IMR-90 (cell line): ENCODE measurements at regions not wholly inside any gene's neighbourhood (a gene's known extent, or its start where the extent isn't known, plus 50 kb on each side); places are given as distances from the start of the nearest gene placed in this dataset.

ENCODE experiments used
- ATAC-seq: fragments of 200-7000 bp; cut with Tn5 transposase; 2 replicates; pipeline ENCODE4 v1.9.1; 2020; ENCODE audit warnings: low read depth, mild to moderate bottlenecking, moderate library complexity
- BruUV-seq: library from RNA; stranded (reverse); fragments of 400-500 nt; replicated peaks from 2 replicates; lab custom pipeline; 2021; lab: Mats Ljungman, UMichigan
- CTCF ChIA-PET: fragments of 300-600 bp; formaldehyde crosslinking; extraction: SDS; loops from one replicate; lab custom pipeline; 2021; ENCODE audit warnings: antibody characterized with exemption; lab: Yijun Ruan, JAX
- POLR2A ChIA-PET: fragments of 300-600 bp; sonication (Branson Sonifier 250); formaldehyde crosslinking; loops from one replicate; lab custom pipeline; 2022; ENCODE audit warnings: antibody characterized with exemption; ENCODE audit not compliant: unreplicated experiment; lab: Charles Lee
- DNase-seq: peaks from one replicate; pipeline ENCODE4 v3.0.0; 2013
- H2AFZ ChIP-seq: replicated peaks from 2 replicates; pipeline ENCODE3; 2013; ENCODE audit warnings: low read length, mild to moderate bottlenecking; ENCODE audit not compliant: poor library complexity
- H2AK5ac ChIP-seq: 2 replicates; pipeline ENCODE4 v1.6.1; 2013; ENCODE audit warnings: low read depth, low read length, inconsistent platforms
- H2AK9ac ChIP-seq: replicated peaks from 2 replicates; pipeline ENCODE3; 2013; ENCODE audit warnings: mild to moderate bottlenecking, low read depth, low read length, moderate library complexity; ENCODE audit not compliant: poor library complexity
- H2BK120ac ChIP-seq: 2 replicates; pipeline ENCODE4 v1.6.1; 2013; ENCODE audit warnings: low read depth, low read length, inconsistent platforms
- H2BK15ac ChIP-seq: 3 replicates; pipeline ENCODE4 v1.6.1; 2013; ENCODE audit warnings: low read depth, low read length, inconsistent platforms
- H2BK20ac ChIP-seq: 2 replicates; pipeline ENCODE4 v1.6.1; 2013; ENCODE audit warnings: low read depth, mild to moderate bottlenecking, inconsistent platforms, low read length, moderate library complexity
- H2BK5ac ChIP-seq: 2 replicates; pipeline ENCODE4 v1.6.1; 2013; ENCODE audit warnings: mild to moderate bottlenecking, low read depth, low read length, inconsistent platforms; ENCODE audit not compliant: poor library complexity, severe bottlenecking
- H3K14ac ChIP-seq: replicated peaks from 2 replicates; pipeline ENCODE4 v1.6.1; 2013; ENCODE audit warnings: low read depth, low read length, inconsistent platforms
- H3K18ac ChIP-seq: 2 replicates; pipeline ENCODE4 v1.6.1; 2013; ENCODE audit warnings: low read depth, low read length, control low read depth
- H3K23ac ChIP-seq: 2 replicates; pipeline ENCODE4 v1.6.1; 2013; ENCODE audit warnings: low read depth, low read length, inconsistent platforms
- H3K27ac ChIP-seq: 2 replicates; pipeline ENCODE4 v1.5.1; 2013; ENCODE audit warnings: mild to moderate bottlenecking, control low read depth, low read length; ENCODE audit not compliant: insufficient read depth
- H3K27me3 ChIP-seq: 2 replicates; pipeline ENCODE4 v1.6.1; 2013; ENCODE audit warnings: low read length; ENCODE audit not compliant: control insufficient read depth, insufficient read depth
- H3K36me3 ChIP-seq: 2 replicates; pipeline ENCODE4 v1.6.1; 2013; ENCODE audit warnings: low read length, mixed read lengths; ENCODE audit not compliant: control insufficient read depth, insufficient read depth
- H3K4ac ChIP-seq: 2 replicates; pipeline ENCODE4 v1.6.1; 2013; ENCODE audit warnings: low read depth, low read length, inconsistent platforms
- H3K4me1 ChIP-seq: 2 replicates; pipeline ENCODE4 v1.6.1; 2013; ENCODE audit warnings: low read length, mixed read lengths; ENCODE audit not compliant: control insufficient read depth, insufficient read depth
- H3K4me2 ChIP-seq: 2 replicates; pipeline ENCODE4 v1.6.1; 2013; ENCODE audit warnings: low read depth, mild to moderate bottlenecking, control low read depth, low read length, moderate library complexity
- H3K4me3 ChIP-seq: 2 replicates; pipeline ENCODE4 v1.5.1; 2013; ENCODE audit warnings: low read depth, mild to moderate bottlenecking, control low read depth, low read length, moderate library complexity; ENCODE audit not compliant: insufficient read depth
- H3K56ac ChIP-seq: 2 replicates; pipeline ENCODE4 v1.6.1; 2013; ENCODE audit warnings: low read length, inconsistent platforms; ENCODE audit not compliant: insufficient read depth; ENCODE audit errors: extremely low read depth
- H3K79me1 ChIP-seq, 2 experiments: 2 replicates each; pipeline ENCODE4 v1.6.1; 2013; ENCODE audit warnings: low read length in 2 of 2, inconsistent platforms in 1 of 2, low read depth in 1 of 2
- H3K9ac ChIP-seq: 2 replicates; pipeline ENCODE4 v1.6.1; 2013; ENCODE audit warnings: low read depth, low read length, control low read depth
- H3K9me1 ChIP-seq: 2 replicates; pipeline ENCODE4 v1.6.1; 2013; ENCODE audit warnings: low read length, inconsistent platforms; ENCODE audit not compliant: insufficient read depth
- H3K9me3 ChIP-seq: 2 replicates; pipeline ENCODE4 v1.6.1; 2013; ENCODE audit warnings: low read length; ENCODE audit not compliant: control insufficient read depth, insufficient read depth
- H4K20me1 ChIP-seq: 2 replicates; pipeline ENCODE4 v1.6.1; 2013; ENCODE audit warnings: low read length, inconsistent platforms; ENCODE audit not compliant: insufficient read depth
- H4K5ac ChIP-seq: 2 replicates; pipeline ENCODE4 v1.6.1; 2013; ENCODE audit warnings: mild to moderate bottlenecking, low read depth, low read length, control low read depth
- H4K8ac ChIP-seq, 2 experiments: 2 replicates each; pipeline ENCODE4 v1.6.1; 2013; ENCODE audit warnings: low read depth in 2 of 2, low read length in 2 of 2, control low read depth in 1 of 2, inconsistent platforms in 1 of 2
- H4K91ac ChIP-seq: 2 replicates; pipeline ENCODE4 v1.6.1; 2013; ENCODE audit warnings: low read depth, low read length, inconsistent platforms; ENCODE audit not compliant: insufficient read depth
- CEBPB ChIP-seq: IDR thresholded peaks from 2 replicates; pipeline ENCODE4 v1.6.1; 2012; ENCODE audit warnings: low read depth, low read length, improper control_type of control experiment
- MAFK ChIP-seq: IDR thresholded peaks from 2 replicates; pipeline ENCODE4 v1.6.1; 2012; ENCODE audit warnings: low read depth, low read length, improper control_type of control experiment
- RAD21 ChIP-seq: IDR thresholded peaks from 2 replicates; pipeline ENCODE4 v1.6.1; 2012; ENCODE audit warnings: low read length, improper control_type of control experiment
- WGBS, 2 experiments: methylation state at CpG; one replicate each; pipeline versions ENCODE4 v1.1.5 to v1.1.7; 2013; ENCODE audit warnings: missing lambda C conversion rate in 2 of 2; ENCODE audit not compliant: insufficient read length in 1 of 2; ENCODE audit errors: extremely low coverage in 2 of 2; 5-methylcytosine and 5-hydroxymethylcytosine counted together
- dilution Hi-C: fragments of 300-500 bp; cut with HindIII; formaldehyde crosslinking; loops from one replicate; pipeline ENCODE4 v1.14.3; 2018; ENCODE audit warnings: low sequenced_read_pairs; ENCODE audit not compliant: unreplicated experiment
- in situ Hi-C: fragments of 300-500 bp; cut with MboI; formaldehyde crosslinking; loops from 3 replicates; pipeline ENCODE4 v1.14.3; 2019; ENCODE audit warnings: low sequenced_read_pairs, inconsistent platforms, mixed read lengths
- intact Hi-C: fragments of 100-400 bp; cut with micrococcal nuclease; formaldehyde crosslinking; loops from 2 replicates; pipeline ENCODE4 v1.10.0; 2022

DNA sequence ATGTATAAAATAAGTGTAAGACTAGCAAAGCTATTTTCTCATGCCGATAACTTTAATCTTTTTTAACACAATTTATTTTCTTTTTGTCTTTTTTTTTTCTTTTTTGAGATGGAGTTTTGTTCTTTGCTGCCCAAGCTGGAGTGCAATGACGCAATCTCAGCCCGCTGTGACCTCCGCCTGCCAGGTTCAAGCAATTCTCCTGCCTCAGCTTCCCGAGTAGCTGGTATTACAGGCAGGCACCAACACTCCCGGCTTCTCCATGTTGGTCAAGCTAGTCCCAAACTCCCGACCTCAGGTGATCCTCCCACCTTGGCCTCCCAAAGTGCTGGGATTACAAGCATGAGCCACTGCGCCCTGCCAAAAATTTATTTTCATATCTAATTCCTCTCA is 164.2 kb upstream of the SLIT2 start:
- H3K9me1 ChIP-seq: no peaks in the 10 kb centered on the region
- no peak overlapping the region for H3K4me2 ChIP-seq
- no peak overlapping the region for H3K14ac ChIP-seq
- H3K4me3 ChIP-seq: no peak overlapping the region
- H3K27ac ChIP-seq: no peak overlapping the region
- H2AK9ac ChIP-seq: no peak overlapping the region
- DNase-seq (no peak), ATAC-seq (no peak)
- no peak overlapping the region for H3K18ac ChIP-seq
- POLR2A ChIA-PET: no interaction called here
- H3K4ac ChIP-seq: no peak overlapping the region
- dilution Hi-C loops: no loop called here
- H3K9me3 ChIP-seq: no peaks in the 10 kb centered on the region
- no peaks in the 10 kb centered on the region for H3K4me1 ChIP-seq
- 100% methylated on average over 2 of the region's 8 CpGs; no CpG with 5 or more reads in 1 of the 2 experiments for WGBS, 2 experiments
- H2BK15ac ChIP-seq: no peak overlapping the region
- H3K36me3 ChIP-seq: no peaks in the 10 kb centered on the region
- no peak overlapping the region for H2BK120ac ChIP-seq
- H4K5ac ChIP-seq: no peak overlapping the region
- H3K79me1 ChIP-seq: no peaks in the 10 kb centered on the region
- no peak overlapping the region for H4K8ac ChIP-seq
- H3K56ac ChIP-seq: no peak overlapping the region
- TF ChIP-seq MAFK (no peak), RAD21 (no peak), CEBPB (0 out of 2 replicates have a peak, but pooled peaks have one; percentile 30)
- no peak overlapping the region for H2AFZ ChIP-seq
- in situ Hi-C loops: no loop called here
- H2BK20ac ChIP-seq: no peak overlapping the region
- no peaks in the 10 kb centered on the region for H4K20me1 ChIP-seq
- no peaks in the 10 kb centered on the region for H3K27me3 ChIP-seq
- no peak overlapping the region for H2AK5ac ChIP-seq
- H2BK5ac ChIP-seq: no peak overlapping the region
- H4K91ac ChIP-seq: no peak overlapping the region
- H3K23ac ChIP-seq: no peak overlapping the region
- no peak overlapping the region for H3K9ac ChIP-seq
- intact Hi-C loops: no loop called here
- no TSS peak for BruUV-seq
- CTCF ChIA-PET: interaction anchor here (0.7 kb wide), 1 partner anchor 23 kb away, joined by 4 read pairs; no protein-coding TSS in a partner anchor
